ENCODE measurements at regions not wholly inside any gene's neighbourhood (a gene's known extent, or its start where the extent isn't known, plus 50 kb on each side); places are given as distances from the start of the nearest gene placed in this dataset.

DNA sequence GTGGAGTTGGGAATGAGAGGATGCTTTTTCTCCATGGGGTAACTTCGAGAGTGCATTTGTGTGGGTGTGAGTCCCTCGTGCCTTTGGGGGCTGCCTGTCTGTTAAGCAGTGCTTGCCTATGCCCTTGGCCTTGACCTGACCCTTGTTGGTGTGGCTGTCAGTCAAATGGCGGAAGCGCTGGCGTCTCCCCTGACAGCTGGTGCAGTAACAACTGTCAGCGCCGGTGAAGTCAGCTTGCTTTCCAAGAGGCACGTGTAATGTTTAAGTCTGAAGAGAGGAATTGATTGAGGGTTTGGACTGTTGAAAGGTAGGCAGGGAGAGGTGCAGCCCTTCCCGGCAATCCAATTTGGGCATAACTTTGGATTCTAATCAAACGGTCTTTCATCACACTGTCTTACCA lies 211.3 kb downstream of the AACS start:
- DNase-seq: no peak

DNA sequence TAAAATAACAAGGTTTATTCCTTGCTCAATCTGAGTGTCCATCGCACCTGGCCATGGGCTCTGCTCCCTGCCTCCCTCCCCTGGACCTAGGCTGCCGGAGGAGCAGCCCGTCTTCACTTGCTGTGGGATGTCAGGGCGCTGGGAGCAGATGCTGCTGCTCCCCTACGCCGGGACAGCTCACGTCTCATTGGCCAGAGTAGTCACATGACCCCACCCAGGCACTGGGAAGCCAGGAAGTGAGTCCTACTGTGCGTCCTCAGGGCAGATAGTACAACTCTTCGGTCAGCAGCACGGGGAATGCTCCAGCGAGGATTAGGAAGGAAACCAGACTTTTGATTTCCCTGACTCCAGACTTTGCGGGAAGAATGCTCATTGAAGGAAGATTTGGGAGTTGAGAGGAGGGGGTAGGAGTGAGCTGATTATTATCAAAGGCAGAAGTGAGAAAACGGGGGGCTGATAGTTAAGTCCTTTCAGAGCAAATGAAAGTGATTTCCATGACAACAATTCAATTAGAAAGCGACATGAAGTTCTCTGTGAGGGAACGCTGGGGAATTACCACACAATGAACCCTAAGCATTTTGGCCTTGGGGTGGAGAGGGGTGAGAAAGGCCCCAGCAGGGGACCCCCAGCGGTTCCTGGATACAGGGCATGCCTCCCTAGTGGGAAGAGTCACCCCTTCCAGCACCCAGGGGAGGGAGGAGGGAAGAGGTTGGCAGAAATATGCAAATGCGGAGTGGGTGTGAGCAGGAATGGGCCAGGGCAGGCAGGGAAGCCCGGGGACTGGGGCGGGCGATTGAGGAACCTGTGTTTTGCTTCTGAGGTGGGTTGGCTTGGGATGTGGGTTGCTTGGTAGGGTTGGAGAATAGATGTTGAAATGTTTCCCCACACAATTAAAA lies 215.5 kb downstream of the AACS start:
- DNase-seq: no peak

DNA sequence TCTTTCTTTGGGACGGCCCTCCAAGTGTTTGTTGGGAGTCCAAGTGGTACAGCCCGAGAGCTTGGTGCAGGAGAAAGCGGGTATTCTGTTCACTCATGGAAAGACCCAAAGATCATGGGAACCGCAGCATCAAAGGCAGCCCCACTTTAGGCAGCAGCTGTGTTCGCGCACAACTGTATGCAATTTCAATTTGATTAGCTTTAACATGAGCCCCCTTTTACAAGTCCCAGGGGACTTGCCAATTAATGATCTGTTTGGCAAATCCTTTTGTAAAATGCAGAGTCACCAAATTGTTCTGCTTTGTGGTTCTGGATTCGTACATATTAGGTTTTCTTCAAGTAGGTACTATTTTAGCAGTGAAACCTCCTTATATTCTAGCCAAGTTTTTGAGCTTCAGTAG lies 217.7 kb downstream of the AACS start:
- no peak for DNase-seq

DNA sequence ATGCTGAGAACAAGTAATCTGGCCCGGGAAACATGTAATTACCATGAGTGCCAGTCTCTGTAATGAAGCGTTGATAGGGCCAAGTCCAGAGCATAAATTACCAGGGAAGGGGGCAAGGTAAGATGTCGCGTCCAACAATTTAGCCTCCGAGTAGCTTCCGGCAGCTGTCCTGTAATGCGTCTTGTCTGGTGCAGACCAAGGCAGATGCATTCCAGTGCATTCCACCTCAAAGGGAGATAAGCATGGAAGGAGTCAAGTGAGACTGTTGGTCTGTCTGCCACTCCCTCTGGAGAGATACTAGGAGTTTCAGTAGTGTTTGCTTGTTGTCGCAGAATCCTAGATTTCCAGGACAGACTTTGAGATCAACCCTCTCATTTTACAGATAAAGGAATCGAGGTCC lies 218.3 kb downstream of the AACS start:
- no peak for DNase-seq

DNA sequence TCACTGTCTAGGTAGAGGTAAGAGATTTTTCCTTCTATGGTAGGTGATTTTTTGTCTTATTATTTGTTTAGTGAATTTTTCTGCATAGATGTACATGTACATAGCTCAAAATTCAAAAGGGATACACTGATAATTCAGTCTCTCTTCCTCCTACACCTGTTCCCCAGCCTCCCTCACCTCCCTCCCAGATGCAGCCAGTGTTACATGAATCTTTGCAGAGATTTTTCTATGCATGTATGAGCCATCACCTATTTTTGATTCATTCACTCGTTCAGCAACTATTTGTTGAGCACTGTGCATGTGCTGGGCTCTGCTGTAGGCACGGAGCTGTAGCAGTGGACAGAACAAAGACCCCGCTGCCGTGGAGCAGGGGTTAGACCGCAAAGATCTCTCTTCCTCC lies 218.9 kb downstream of the AACS start:
- DNase-seq: no peak

DNA sequence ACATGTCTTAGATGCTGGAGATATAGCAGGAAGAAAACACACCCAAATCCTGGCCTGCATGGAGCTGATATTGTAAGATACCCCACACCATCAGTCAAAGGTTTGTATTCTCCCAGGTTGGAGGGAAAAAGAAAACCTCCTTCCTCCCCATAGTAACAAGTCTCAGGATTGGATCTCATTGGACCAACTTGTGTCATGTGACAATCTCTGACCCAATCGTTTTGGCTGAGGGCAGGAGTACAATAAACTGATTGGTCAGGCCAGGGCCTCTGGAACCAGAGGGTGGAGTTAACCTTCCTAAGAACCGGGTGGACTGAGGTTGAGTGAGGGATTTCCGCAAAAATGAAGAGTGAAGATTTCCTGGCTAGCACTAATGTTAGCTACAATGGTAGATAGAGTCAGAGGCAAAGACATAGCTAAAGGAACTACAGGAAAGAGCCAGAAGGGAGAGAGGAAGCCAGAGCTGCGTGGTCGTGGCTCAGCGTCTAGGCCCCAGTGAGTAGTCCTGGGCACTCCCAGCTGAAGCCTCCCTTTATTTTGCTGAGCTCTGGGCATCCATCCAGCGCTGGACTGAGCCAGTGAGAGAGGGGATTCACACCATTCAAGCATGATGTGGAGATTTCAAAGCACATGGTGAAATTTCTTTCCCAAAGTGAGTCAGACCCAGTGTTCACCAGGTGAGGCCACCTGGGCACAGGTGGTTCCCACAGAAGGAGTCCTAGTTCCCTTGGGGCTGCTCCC lies 219.9 kb downstream of the AACS start:
- no peak for DNase-seq

DNA sequence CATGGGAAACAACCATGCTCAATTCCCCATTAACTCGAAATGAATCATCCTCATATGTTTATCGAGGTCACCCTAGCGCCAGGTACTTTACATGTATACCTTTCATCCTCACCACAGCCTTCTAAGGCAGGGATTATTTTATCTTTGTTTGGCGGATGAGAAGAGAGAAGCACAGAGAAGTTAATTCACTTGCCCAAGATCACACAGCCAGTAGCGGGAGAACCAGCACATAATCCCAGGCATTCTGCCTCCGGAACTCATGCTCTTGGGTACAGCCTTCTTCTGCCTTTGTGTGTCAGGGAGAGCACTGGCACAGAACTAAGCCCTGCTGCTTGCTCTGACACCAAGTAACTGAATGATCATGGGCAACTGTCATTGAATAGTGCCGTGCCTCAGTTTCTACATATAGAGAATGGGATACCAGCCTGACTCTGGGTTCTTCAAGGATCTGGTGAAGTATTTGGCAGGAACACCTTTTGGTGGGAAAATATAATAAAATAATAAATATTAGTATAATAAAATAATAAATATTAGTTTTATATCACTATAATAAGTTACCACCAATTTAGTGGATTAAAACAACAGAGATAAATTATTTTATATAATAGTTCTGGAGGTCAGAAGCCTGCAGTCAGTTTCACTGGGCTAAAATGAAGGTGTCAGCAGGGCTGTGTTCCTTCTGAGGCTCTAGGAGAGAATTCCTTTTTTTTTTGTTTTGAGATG lies 220.9 kb downstream of the AACS start:
- DNase-seq: no peak

DNA sequence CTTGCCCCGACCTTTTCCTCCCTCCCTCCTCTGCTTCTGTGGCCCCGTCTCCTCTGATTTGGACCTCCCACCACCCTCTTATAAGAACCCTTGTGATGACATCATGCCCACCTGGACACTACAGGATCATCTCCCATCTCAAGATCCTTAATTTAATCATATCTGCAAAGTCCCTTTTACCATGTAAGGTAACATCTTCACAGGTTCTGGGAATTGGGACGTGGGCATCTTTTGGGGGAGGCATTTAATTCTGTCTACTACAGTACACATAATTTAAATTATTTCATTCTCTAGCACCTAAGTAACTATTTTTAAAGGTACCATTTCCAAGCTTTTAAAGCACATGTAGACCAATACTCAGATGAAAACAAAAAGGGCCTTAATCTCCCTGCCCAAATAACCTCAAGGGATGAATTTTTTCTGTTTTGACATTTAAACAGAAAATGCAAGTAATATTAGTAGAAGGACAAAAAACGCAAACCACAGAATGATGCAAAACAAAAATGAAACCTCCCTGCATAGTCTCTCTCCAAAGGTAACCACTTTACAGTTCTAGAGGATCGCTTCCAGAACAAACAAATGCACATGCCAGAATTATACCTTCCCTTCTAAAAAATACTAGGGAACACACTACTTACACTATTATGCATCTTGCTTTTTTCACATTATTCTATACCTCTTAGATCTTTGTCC lies 222.1 kb downstream of the AACS start:
- DNase-seq: no peak

DNA sequence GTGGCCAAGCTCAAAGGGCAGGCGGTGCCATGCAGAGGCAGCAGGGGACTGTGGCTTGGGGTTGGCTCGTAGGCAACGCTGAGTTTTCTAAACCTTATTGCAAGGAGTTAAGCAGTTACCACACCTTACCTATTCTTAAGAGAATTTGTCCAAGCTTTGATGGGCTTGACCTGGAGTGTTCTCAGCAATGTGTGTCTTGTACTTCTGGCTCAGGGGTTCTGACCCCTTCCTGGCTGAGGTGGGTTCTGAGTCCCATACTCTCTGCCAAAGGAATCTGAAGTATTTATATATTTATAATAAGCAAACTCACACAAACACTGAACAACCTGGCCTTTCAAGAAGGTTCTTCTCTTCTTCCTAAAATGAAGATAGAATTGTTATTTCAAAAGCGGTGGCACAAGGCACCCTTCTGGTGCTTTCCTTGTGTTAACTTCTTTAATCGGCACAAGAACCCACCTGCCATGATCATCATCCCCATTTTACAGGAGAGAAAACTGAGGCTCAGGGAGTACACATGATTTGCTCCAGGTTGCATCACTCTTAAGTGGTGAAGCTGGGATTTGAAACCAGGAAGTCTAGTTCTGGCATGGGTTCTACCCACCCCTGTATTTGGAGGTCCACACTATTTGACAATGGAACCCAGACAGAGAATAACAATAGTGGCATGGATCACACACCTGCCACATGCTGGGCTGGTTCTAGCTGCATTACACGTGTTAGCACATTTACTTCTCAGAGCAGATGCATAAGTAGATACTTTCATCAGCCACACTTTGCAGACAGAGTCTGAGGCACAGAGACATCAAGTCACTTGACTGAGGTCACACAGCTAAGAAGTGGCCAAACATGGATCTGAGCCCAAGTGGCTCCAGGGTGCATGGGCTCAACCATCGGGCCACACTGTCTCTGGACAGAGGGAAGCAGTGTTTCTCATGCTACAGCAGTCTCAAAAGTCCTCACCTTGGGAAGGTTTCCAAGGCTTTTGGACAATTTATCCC lies 224.0 kb downstream of the AACS start:
- no peak for DNase-seq

DNA sequence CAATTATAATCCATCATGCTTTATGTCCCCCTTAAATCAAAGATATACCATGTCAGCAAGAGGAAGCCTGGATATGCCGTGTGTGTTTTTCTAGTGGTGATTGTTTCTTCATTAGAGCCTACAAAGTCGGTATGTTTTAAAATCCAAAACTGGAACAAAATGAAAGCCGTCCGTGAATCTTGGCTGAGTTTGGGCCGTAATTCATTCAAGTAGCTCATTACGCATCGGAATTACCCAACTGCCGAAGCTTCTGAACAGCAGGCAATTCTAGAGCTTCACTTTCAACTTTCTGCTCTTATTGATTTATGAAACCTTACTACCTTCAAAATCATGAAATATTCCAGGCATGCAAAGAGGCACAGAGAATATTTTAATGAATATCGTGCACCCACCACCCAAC lies 224.7 kb downstream of the AACS start:
- no peak for DNase-seq

DNA sequence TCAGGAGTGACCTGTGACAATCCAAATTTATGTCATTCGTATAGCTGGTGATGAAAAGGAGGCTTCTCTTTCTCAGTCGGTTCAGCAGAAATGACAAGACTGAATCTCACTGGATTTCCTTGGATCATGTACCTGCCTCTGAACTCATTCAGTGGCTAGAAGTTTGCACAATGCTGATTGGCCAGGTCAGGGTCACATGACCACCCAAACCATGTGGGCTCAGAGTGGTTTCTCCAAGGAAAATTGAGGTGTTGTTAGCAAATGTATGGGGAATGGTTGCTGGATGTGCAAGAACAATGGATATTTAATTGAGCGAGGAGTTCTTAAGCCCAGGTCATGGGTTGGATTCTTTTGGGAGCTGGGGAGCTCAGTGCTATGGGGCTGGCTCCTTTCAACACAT lies 227.5 kb downstream of the AACS start:
- DNase-seq: no peak

DNA sequence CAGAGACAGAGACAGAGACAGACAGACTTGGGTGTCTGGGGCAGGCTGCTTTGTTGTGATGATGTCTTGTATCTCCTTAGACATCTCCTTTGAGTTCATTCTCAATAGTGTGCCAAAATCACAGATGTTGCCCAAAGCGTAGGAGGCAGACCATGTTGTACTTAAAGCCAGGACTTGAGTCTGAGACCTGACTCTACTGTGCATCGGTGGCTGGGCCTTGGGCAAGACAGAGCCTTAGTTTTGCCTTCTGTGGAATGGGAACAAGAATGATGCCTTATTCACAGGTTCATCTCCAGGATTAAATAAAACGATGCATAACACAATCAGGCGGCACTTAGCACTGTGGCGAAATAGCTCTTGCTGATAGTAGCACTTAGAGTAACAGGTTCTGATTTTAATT lies 230.3 kb downstream of the AACS start:
- no peak for DNase-seq

DNA sequence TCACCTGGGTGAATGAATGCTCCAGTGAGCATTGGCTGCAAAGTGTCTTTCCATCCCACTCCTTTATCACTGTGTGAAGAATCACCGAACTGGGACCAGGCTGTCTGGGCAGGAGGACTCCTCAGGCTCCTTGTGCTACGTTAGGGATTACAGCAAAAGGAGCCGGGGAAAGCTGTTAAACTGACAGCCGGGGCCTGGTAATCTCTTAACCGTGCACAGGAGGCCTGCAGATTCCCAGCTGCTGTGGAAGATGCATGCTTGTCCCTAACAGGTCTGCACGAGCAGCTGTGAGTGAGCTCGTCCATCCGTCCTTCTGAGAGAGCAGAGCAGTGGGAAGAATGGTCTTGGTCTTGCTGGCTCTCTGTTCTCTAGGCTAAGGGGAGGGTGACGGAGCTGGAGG lies 231.5 kb downstream of the AACS start:
- no peak for DNase-seq

DNA sequence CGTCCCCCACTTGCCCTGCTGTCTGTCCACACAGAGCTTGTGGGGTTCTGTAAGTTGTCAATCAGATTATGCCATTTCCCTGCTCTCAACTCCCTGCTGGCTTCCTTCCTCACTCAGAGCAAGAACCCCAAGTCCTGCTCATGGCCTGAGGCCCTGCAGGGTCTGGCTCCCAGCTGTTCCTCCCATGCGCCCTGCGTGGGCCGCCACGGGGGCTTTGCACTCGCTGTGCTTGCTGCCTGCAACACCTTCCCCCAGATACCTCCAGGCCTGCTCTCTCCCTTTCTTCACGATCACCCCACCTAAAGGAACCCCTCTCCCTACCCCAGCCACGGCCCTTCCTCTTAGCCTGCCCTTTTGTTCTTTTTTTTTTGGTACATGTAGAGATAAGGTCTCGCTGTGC lies 234.6 kb downstream of the AACS start:
- no peak for DNase-seq

DNA sequence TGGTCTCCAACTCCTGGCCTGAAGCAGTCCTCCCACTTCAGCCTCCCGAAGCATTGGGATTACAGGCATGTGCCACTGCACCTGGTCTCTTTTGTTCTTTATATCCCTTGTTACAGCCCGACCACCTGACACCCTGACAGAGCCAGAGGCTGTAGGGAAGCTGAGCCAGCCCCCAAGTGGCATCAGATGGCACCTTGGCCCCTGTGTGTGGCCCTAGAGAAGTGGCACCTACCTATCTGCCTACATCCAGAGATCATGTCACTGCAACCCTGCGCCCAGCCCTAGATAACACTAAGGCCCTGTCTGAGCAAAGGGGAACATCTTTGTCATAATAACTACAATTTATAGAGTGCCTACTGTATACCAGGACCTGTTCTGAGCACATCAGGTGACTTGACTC lies 235.0 kb downstream of the AACS start:
- DNase-seq: no peak

DNA sequence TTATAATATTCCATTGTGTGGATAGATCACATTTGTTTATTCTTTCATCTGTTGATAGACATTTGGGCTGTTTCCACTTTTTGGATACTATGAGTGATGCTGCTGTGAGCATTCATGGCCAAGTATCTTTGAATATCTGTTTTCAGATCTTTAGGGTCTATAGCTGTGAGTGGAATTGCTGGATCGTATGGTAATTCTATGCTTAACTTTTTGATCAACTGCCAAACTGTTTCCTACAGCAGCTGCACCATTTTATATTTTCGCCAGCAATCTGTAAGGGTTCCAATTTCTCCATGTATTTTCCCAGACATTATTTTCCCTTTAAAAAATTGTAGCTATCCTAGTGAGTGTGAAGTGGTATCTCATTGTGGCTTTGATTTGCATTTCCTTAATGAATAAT lies 238.1 kb downstream of the AACS start:
- no peak for DNase-seq

DNA sequence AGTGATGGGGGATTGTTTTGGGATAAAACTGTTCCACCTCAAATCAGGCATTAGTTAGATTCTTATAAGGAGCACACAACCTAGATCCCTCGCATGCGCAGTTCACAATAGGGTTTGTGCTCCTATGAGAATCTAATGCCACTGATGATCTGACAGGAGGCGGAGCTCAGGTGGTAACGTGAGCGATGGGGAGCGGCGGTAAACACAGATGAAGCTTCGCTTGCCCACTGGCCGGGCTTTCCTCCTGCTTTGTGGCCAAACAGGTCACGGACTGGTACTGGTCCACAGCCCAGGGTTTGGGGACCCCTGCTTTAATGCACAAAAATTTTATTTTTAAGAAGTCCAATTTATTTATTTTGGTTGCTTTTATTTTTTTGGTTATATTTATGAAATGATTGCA lies 238.8 kb downstream of the AACS start:
- DNase-seq: no peak

DNA sequence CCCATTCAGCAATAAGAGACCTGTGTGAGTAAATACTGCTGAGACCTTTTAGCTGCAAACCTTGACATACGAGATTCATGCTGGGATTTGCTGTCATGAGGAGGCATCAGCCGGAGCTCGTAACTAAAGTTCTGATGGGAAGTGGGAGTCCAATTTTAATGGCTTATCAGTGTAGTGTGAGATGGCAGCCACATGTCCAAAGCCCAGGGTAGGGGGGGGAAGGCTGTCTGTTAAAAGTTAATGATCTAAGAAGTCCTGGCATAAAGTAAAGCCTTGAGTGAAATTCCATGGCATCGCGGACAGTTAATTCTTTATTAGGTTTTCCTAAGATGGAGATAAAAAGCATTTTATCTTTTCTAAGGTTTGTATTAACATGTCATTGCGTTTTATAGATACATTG lies 240.0 kb downstream of the AACS start:
- no peak for DNase-seq

DNA sequence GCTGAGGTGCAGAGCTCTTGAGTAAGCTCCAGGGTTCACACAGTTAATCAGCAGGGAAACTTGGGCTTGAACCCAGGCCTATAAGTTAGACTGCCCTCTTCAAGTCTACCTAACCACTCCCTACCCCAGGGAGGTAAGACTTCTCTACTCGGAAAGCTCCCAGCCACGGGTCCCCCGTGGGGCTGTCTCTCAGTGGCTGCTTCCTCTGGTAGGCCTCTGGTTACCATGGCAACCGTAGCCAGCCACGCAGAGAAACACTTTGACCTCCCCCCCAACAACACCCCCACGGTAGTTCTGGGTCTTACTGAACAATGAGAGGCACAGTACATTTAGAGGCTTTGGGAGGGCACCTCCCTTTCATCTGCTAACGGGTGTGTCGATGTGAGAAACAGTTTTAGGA lies 245.2 kb downstream of the AACS start:
- DNase-seq: no peak

DNA sequence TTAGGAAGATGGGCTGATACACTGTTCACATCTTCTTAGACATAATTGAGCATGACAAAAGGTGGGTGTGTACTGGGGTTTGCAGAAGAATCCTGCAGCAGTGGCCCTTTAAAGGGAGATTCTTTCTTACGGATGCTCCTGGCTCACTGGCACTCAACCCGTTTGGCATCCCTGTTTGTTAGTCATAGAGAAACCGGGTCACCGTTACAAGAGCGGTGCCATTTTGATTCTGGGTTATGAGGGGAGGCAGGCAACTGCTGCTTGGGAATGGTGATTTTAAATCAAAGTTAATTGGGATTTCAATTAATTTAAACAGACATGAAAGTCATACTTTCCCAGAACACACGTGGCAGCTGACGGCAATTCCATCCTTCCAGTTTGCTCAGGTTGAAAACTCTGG lies 245.8 kb downstream of the AACS start:
- DNase-seq: no peak

DNA sequence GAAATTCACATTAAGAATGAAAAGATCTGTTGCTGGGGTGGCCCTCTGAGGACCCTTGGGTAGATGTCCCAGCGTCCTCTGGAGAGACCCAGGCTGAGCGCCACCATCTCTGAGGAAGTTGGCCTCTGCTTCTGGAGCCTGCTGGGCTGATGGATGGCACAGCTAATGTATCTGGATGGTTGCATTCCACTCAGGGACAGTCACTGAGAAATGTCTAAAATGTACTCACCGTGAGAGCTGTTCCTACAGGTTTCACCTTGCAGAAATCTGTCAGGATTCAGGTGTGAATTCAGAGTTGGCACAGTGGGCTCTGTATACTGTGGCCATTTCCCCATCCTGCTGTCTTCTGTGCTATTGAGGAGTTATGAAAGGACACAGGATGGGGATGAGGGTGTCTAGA lies 247.2 kb downstream of the AACS start:
- DNase-seq: no peak
